ENCODE measurements at regions not wholly inside any gene's neighbourhood (a gene's known extent, or its start where the extent isn't known, plus 50 kb on each side); places are given as distances from the start of the nearest gene placed in this dataset.

DNA sequence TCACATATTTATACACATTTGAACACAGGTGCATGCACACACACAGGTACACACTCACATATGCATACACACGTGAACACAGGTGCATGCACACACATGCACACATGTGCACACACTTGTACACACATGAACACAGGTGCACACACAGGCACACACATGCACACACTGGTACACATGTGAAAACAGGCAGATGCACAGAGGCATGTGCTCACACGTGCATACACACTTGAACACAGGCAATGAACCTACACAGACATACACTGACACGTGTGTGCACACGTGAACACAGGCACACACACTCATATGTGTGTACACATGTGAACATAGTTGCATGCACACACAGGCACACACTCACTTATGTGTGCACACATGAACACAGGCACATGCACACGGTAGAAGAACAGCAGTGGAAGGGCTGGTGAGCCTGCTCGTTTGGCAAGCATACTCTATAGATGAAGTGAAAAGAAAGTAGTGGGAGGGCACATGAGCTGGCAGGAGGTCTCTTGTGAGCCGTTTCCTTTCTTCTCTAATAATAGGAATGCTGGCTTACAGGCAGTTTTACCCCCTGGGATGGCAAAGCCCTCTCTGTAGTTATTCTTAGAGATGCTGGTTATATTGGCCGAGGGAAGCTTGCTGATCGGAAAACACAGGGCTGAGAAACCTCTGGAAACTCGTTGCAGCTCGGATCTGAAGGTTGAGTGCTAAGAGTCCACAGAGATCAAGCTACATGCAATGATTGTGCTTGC, 279.6 kb upstream of the CLNK start:
- no peak overlapping the region for H3K4me2 ChIP-seq (ENCODE audit: low read depth, low read length)
- H3K79me1 ChIP-seq (ENCODE audit: low read depth in 1 of 2, low read length in 2 of 2) = no peaks in the 10 kb centered on the region
- H2AK9ac ChIP-seq (replicated peaks; ENCODE audit: low read depth, low read length, poor library complexity) = no peak overlapping the region
- no TSS peak for BruUV-seq (replicated peaks)
- H2BK120ac ChIP-seq (ENCODE audit: low read depth, low read length) = no peak overlapping the region
- no peak for ATAC-seq (ENCODE audit: low read depth)
- no peak overlapping the region for H2BK15ac ChIP-seq (ENCODE audit: low read depth, low read length)
- ChIA-PET POLR2A (ENCODE audit: unreplicated experiment) (no interaction called here), CTCF (no interaction called here)
- H3K4me3 ChIP-seq (ENCODE audit: insufficient read depth, low read depth, low read length) = no peak overlapping the region
- H3K9me3 ChIP-seq (ENCODE audit: control insufficient read depth, insufficient read depth, low read length) = peaks cover 11% of the 10 kb centered on the region
- TF ChIP-seq, protein P1, sequence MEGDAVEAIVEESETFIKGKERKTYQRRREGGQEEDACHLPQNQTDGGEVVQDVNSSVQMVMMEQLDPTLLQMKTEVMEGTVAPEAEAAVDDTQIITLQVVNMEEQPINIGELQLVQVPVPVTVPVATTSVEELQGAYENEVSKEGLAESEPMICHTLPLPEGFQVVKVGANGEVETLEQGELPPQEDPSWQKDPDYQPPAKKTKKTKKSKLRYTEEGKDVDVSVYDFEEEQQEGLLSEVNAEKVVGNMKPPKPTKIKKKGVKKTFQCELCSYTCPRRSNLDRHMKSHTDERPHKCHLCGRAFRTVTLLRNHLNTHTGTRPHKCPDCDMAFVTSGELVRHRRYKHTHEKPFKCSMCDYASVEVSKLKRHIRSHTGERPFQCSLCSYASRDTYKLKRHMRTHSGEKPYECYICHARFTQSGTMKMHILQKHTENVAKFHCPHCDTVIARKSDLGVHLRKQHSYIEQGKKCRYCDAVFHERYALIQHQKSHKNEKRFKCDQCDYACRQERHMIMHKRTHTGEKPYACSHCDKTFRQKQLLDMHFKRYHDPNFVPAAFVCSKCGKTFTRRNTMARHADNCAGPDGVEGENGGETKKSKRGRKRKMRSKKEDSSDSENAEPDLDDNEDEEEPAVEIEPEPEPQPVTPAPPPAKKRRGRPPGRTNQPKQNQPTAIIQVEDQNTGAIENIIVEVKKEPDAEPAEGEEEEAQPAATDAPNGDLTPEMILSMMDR (conservative IDR thresholded peaks at IDR 0.05; ENCODE audit: low read depth, low read length) = no peak
- no peak for TF ChIP-seq NFE2L2 (IDR thresholded peaks at IDR 0.05; ENCODE audit: low read depth, low read length)
- TF ChIP-seq BHLHE40 (IDR thresholded peaks at IDR 0.05; ENCODE audit: low read depth, low read length) = no peak
- no peak for TF ChIP-seq POLR2A (IDR thresholded peaks at IDR 0.05; ENCODE audit: low read depth, low read length)
- TF ChIP-seq RCOR1 (IDR thresholded peaks at IDR 0.05; ENCODE audit: insufficient replicate concordance, low read length) = no peak
- TF ChIP-seq MXI1 (IDR thresholded peaks at IDR 0.05; ENCODE audit: borderline replicate concordance, low read depth, low read length) = no peak
- no peak for TF ChIP-seq RAD21 (IDR thresholded peaks at IDR 0.05; ENCODE audit: low read length)
- TF ChIP-seq FOS (IDR thresholded peaks at IDR 0.05; ENCODE audit: low read depth, low read length) = no peak
- TF ChIP-seq MAFK (IDR thresholded peaks at IDR 0.05; ENCODE audit: low read depth, low read length) = no peak
- no peak for TF ChIP-seq SMC3 (IDR thresholded peaks at IDR 0.05; ENCODE audit: low read depth, low read length)
- TF ChIP-seq CHD1 (IDR thresholded peaks at IDR 0.05; ENCODE audit: low read depth, low read length) = no peak
- TF ChIP-seq RFX5 (IDR thresholded peaks at IDR 0.05; ENCODE audit: low read depth, low read length) = no peak
- TF ChIP-seq, protein P2, sequence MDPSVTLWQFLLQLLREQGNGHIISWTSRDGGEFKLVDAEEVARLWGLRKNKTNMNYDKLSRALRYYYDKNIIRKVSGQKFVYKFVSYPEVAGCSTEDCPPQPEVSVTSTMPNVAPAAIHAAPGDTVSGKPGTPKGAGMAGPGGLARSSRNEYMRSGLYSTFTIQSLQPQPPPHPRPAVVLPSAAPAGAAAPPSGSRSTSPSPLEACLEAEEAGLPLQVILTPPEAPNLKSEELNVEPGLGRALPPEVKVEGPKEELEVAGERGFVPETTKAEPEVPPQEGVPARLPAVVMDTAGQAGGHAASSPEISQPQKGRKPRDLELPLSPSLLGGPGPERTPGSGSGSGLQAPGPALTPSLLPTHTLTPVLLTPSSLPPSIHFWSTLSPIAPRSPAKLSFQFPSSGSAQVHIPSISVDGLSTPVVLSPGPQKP (IDR thresholded peaks at IDR 0.05; ENCODE audit: borderline replicate concordance, low read depth, low read length) = no peak
- no peak for TF ChIP-seq MAZ (IDR thresholded peaks at IDR 0.05; ENCODE audit: borderline replicate concordance, low read depth, low read length)
- no peak for TF ChIP-seq CEBPB (IDR thresholded peaks at IDR 0.05; ENCODE audit: low read depth, low read length)
- no peak overlapping the region for H3K27ac ChIP-seq (ENCODE audit: insufficient read depth, low read length)
- H3K56ac ChIP-seq (ENCODE audit: extremely low read depth, insufficient read depth, low read length) = no peak overlapping the region
- H3K4ac ChIP-seq (ENCODE audit: low read depth, low read length) = no peak overlapping the region
- intact Hi-C loops (cut with micrococcal nuclease) (no loop called here), in situ Hi-C loops (cut with MboI; ENCODE audit: low sequenced_read_pairs) (no loop called here), dilution Hi-C loops (cut with HindIII; ENCODE audit: low sequenced_read_pairs, unreplicated experiment) (no loop called here)
- no peak overlapping the region for H2BK20ac ChIP-seq (ENCODE audit: low read depth, low read length)
- no peaks in the 10 kb centered on the region for H3K27me3 ChIP-seq (ENCODE audit: control insufficient read depth, insufficient read depth, low read length)
- H2AK5ac ChIP-seq (ENCODE audit: low read depth, low read length) = no peak overlapping the region
- DNase-seq = no peak
- no peaks in the 10 kb centered on the region for H3K4me1 ChIP-seq (ENCODE audit: control insufficient read depth, insufficient read depth, low read length)
- WGBS, 2 experiments (ENCODE audit: extremely low coverage in 2 of 2, insufficient read length in 1 of 2) = 58% methylated on average over 5 of the region's 11 CpGs; no CpG with 5 or more reads in 1 of the 2 experiments
- no peak overlapping the region for H3K14ac ChIP-seq (replicated peaks; ENCODE audit: low read depth, low read length)
- H3K18ac ChIP-seq (ENCODE audit: low read depth, low read length) = no peak overlapping the region
- H3K9me1 ChIP-seq (ENCODE audit: insufficient read depth, low read length) = no peaks in the 10 kb centered on the region
- H4K20me1 ChIP-seq (ENCODE audit: insufficient read depth, low read length) = no peaks in the 10 kb centered on the region
- H2BK5ac ChIP-seq (ENCODE audit: low read depth, low read length, poor library complexity, severe bottlenecking) = no peak overlapping the region
- no peak overlapping the region for H4K91ac ChIP-seq (ENCODE audit: insufficient read depth, low read depth, low read length)
- no peak overlapping the region for H3K9ac ChIP-seq (ENCODE audit: low read depth, low read length)
- H3K36me3 ChIP-seq (ENCODE audit: control insufficient read depth, insufficient read depth, low read length) = no peaks in the 10 kb centered on the region
- H3K23ac ChIP-seq (ENCODE audit: low read depth, low read length) = no peak overlapping the region
- H2AFZ ChIP-seq (replicated peaks; ENCODE audit: low read length, poor library complexity) = no peak overlapping the region
- no peak overlapping the region for H4K8ac ChIP-seq (ENCODE audit: low read depth in 2 of 2, low read length in 2 of 2)
- H4K5ac ChIP-seq (ENCODE audit: low read depth, low read length) = no peak overlapping the region

All from IMR-90 (cell line).